ENCODE measurements at regions not wholly inside any gene's neighbourhood (a gene's known extent, or its start where the extent isn't known, plus 50 kb on each side); places are given as distances from the start of the nearest gene placed in this dataset.

DNA sequence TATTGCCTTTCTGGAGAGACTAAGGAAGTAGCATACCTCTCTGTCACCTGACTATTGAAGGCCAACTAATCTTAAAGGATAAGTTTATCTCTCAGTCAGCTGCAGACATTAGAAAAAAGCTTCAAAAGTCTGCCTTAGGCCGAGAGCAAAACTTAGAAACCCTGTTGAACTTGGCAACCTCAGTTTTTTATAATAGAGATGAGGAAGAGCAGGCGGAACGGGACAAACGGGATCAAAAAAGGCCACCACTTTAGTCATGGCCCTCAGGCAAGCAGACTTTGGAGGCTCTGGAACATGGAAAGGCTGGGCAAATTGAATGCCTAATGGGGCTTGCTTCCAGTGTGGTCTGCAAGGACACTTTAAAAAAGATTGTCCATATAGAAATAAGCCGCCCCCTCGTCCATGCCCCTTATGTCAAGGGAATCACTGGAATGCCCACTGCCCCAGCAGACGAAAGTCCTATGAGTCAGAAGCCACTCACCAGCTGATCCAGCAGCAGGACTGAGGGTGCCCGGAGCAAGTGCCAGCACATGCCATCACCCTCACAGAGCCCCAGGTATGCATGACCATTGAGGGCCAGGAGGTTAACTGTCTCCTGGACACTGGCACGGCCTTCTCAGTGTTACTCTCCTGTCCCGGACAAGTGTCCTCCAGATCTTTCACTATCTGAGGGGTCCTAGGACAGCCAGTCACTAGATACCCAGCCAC lies 61.5 kb upstream of the FAM98A start:
- TF ChIP-seq, protein P1, sequence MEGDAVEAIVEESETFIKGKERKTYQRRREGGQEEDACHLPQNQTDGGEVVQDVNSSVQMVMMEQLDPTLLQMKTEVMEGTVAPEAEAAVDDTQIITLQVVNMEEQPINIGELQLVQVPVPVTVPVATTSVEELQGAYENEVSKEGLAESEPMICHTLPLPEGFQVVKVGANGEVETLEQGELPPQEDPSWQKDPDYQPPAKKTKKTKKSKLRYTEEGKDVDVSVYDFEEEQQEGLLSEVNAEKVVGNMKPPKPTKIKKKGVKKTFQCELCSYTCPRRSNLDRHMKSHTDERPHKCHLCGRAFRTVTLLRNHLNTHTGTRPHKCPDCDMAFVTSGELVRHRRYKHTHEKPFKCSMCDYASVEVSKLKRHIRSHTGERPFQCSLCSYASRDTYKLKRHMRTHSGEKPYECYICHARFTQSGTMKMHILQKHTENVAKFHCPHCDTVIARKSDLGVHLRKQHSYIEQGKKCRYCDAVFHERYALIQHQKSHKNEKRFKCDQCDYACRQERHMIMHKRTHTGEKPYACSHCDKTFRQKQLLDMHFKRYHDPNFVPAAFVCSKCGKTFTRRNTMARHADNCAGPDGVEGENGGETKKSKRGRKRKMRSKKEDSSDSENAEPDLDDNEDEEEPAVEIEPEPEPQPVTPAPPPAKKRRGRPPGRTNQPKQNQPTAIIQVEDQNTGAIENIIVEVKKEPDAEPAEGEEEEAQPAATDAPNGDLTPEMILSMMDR (IDR thresholded peaks at IDR 0.05; ENCODE audit: low read depth, low read length), result no peak

DNA sequence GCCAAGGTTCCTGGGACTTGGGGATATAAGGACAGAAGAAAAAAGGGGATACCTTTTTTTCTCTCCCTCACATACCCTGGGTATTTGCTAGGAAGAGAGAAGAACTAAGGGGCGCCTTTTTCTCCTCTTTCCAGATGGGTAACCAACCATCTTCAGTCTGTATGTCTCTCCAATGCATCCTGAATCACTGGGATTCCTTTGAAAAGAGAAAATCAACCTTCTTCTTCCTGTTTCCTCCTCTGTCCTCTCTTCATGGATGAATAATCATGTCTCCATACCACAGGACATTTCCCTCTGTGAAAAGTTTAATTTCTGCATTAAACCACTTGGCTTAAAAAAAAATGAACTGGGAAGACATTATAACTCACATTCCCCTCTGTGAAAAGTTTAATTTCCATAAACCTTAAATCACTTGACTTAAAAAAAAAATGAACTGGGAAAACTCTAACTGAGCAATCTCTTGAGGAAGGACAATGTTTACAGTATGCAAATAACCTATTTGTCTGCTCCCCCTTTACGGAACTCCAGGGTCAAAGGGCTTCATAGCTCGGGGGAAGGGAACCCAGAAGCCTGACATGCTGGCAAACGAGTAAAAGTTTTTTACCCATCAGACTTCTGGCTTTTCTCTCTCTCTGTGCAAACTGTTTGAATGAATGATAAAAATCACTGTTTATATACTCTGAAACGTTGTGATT lies 56.7 kb upstream of the FAM98A start:
- no peak for DNase-seq (ENCODE audit: extremely low read depth, low read depth)
- TF ChIP-seq, protein P1 (IDR thresholded peaks at IDR 0.05; ENCODE audit: low read depth, low read length), result no peak

More for the DNA sequence above, 61.5 kb upstream of the FAM98A start:
- DNase-seq (ENCODE audit: extremely low read depth, low read depth), result no peak

DNA sequence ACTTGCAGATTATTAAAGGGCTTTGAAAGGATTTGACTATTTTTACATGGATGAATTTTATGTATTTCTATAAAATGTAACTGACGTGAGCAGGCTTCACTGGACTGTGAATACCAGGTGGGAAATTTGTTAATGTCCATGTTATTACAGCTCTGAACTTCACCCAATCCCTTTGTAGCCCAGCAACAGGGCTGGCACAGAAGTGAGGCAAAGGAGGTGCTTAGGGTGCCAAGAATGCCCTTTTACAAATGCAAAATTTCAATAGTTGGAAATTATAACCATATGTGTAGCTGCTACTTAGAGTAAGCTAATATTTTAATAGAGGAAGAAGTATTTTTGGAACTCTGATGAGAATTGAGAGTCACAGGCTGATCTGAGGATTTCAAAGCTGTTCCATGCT lies 53.7 kb upstream of the FAM98A start:
- DNase-seq (ENCODE audit: extremely low read depth, low read depth), result no peak
- TF ChIP-seq, protein P1 (IDR thresholded peaks at IDR 0.05; ENCODE audit: low read depth, low read length), result no peak

DNA sequence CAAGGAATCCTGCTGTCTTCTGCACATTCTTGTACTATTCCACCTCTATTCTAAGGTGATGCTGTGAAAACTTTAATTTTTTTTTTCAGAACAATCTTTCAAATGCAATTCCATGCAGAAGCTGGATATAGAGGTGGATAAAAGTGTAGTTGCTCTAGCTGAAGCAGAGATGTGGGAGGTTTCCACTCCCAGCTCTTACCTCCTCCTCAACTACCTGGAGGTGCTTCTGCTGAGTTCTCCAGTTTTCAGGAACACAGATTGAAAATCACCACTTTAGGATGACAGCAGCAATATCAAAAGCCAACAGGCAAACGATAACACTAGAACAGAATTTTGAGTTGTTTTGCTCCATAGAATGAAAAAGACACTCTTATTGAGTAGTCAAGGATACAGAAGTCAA lies 51.1 kb upstream of the FAM98A start:
- TF ChIP-seq, protein P1 (IDR thresholded peaks at IDR 0.05; ENCODE audit: low read depth, low read length), result no peak
- no peak for DNase-seq (ENCODE audit: extremely low read depth, low read depth)
